ENCODE measurements at regions not wholly inside any gene's neighbourhood (a gene's known extent, or its start where the extent isn't known, plus 50 kb on each side); places are given as distances from the start of the nearest gene placed in this dataset.

GRCh38 chr9:16133556-16134227, 580.8 kb downstream of the CCDC171 start:
- DNase-seq: peak; percentile 1 to 6

GRCh38 chr9:16134351-16134750, 581.5 kb downstream of the CCDC171 start:
- no peak for DNase-seq

- no peak for DNase-seq
Measured at GRCh38 chr9:16135968-16136367, 583.1 kb downstream of the CCDC171 start.

- DNase-seq: no peak
Measured at GRCh38 chr9:16136451-16136850, 583.6 kb downstream of the CCDC171 start.

GRCh38 chr9:16136961-16137360, 584.1 kb downstream of the CCDC171 start:
- DNase-seq: no peak

GRCh38 chr9:16138561-16139491, 586.0 kb downstream of the CCDC171 start:
- no peak for DNase-seq

- DNase-seq: no peak
Measured at GRCh38 chr9:16139774-16140173, 586.9 kb downstream of the CCDC171 start.

GRCh38 chr9:16143310-16143709, 590.5 kb downstream of the CCDC171 start:
- DNase-seq: no peak

GRCh38 chr9:16143947-16144890, 591.4 kb downstream of the CCDC171 start:
- DNase-seq: no peak

GRCh38 chr9:16145196-16145950, 592.5 kb downstream of the CCDC171 start:
- DNase-seq: no peak

GRCh38 chr9:16147726-16148125, 594.9 kb downstream of the CCDC171 start:
- no peak for DNase-seq

- DNase-seq: no peak
Measured at GRCh38 chr9:16150501-16150900, 597.7 kb downstream of the CCDC171 start.

GRCh38 chr9:16150938-16151650, 598.3 kb downstream of the CCDC171 start:
- DNase-seq: no peak

- DNase-seq: no peak
Measured at GRCh38 chr9:16152276-16153101, 599.6 kb downstream of the CCDC171 start.

GRCh38 chr9:16153221-16153620, 600.4 kb downstream of the CCDC171 start:
- DNase-seq: no peak

- DNase-seq: no peak
Measured at GRCh38 chr9:16153741-16154140, 600.9 kb downstream of the CCDC171 start.

GRCh38 chr9:16154521-16155078, 601.8 kb downstream of the CCDC171 start:
- peak; percentile 3 to 19 for DNase-seq

GRCh38 chr9:16155878-16156277, 603.0 kb downstream of the CCDC171 start:
- DNase-seq: no peak

GRCh38 chr9:16157216-16157615, 604.4 kb downstream of the CCDC171 start:
- DNase-seq: no peak

GRCh38 chr9:16157651-16158050, 604.8 kb downstream of the CCDC171 start:
- no peak for DNase-seq

All from activated CD4-positive, alpha-beta T cell treated with anti-CD3 and anti-CD28 coated beads, Interleukin-2, amount 50 U/mL, for 48 hours (primary cell).